ENCODE measurements at regions not wholly inside any gene's neighbourhood (a gene's known extent, or its start where the extent isn't known, plus 50 kb on each side); places are given as distances from the start of the nearest gene placed in this dataset.

DNA sequence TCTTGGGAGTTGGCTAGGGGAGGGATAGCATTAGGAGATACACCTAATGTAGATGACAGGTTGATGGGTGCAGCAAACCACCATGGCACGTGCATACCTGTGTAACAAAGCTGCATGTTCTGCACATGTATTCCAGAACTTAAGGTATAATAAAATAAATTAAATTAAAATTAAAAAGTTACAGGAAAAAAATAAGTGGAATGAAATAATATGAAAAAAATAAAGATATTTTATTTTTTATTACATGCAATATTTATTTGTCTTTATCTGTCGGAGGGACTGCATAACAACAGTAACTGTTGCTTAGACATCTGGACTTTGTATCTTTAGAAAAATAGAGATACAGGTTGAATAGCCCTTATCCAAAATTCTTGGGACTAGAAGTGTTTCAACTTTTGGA is 597.4 kb upstream of the CCDC179 start:
- TF ChIP-seq, protein P1, sequence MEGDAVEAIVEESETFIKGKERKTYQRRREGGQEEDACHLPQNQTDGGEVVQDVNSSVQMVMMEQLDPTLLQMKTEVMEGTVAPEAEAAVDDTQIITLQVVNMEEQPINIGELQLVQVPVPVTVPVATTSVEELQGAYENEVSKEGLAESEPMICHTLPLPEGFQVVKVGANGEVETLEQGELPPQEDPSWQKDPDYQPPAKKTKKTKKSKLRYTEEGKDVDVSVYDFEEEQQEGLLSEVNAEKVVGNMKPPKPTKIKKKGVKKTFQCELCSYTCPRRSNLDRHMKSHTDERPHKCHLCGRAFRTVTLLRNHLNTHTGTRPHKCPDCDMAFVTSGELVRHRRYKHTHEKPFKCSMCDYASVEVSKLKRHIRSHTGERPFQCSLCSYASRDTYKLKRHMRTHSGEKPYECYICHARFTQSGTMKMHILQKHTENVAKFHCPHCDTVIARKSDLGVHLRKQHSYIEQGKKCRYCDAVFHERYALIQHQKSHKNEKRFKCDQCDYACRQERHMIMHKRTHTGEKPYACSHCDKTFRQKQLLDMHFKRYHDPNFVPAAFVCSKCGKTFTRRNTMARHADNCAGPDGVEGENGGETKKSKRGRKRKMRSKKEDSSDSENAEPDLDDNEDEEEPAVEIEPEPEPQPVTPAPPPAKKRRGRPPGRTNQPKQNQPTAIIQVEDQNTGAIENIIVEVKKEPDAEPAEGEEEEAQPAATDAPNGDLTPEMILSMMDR (IDR thresholded peaks at IDR 0.05 in 4 of 5, conservative IDR thresholded peaks at IDR 0.05 in 1 of 5) = no peak
- TF ChIP-seq POLR2A (IDR thresholded peaks at IDR 0.05) = no peak
